A673 (cell line): ENCODE measurements at regions not wholly inside any gene's neighbourhood (a gene's known extent, or its start where the extent isn't known, plus 50 kb on each side); places are given as distances from the start of the nearest gene placed in this dataset.

Experiments
- EZH2 ChIP-seq: fragments of 200-600 bp; sonication (generic); IDR thresholded peaks from 2 replicates; pipeline ENCODE4 v1.6.1; 2017; ENCODE audit warnings: borderline replicate concordance, low read depth, mild to moderate bottlenecking, mixed read lengths, antibody characterized with exemption, low read length; ENCODE audit not compliant: poor library complexity, severe bottlenecking
- TF ChIP-seq, protein P1 (sequence below): fragments of 300-800, 200-600 bp; sonication (generic); conservative IDR thresholded peaks from 2 replicates; pipeline ENCODE4 v1.5.1; 2017; ENCODE audit warnings: low read depth, mild to moderate bottlenecking, antibody characterized with exemption, low read length, moderate library complexity, mixed read lengths

GRCh38 chr7:108805808-108806397 lies 236.2 kb downstream of the DNAJB9 start:
- TF ChIP-seq, protein P1, sequence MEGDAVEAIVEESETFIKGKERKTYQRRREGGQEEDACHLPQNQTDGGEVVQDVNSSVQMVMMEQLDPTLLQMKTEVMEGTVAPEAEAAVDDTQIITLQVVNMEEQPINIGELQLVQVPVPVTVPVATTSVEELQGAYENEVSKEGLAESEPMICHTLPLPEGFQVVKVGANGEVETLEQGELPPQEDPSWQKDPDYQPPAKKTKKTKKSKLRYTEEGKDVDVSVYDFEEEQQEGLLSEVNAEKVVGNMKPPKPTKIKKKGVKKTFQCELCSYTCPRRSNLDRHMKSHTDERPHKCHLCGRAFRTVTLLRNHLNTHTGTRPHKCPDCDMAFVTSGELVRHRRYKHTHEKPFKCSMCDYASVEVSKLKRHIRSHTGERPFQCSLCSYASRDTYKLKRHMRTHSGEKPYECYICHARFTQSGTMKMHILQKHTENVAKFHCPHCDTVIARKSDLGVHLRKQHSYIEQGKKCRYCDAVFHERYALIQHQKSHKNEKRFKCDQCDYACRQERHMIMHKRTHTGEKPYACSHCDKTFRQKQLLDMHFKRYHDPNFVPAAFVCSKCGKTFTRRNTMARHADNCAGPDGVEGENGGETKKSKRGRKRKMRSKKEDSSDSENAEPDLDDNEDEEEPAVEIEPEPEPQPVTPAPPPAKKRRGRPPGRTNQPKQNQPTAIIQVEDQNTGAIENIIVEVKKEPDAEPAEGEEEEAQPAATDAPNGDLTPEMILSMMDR = peak; percentile 85
- no peak for TF ChIP-seq EZH2
